Psoas muscle (tissue), 7 donors: ENCODE measurements at regions not wholly inside any gene's neighbourhood (a gene's known extent, or its start where the extent isn't known, plus 50 kb on each side); places are given as distances from the start of the nearest gene placed in this dataset.
"Not testable (repeated sequence)": the region's sequence is repeated elsewhere in the genome, so short reads cannot be mapped to it uniquely, and the experiment has no call there.

Experiments
- ATAC-seq, 4 donors: fragments of 200-7000 bp; cut with Tn5 transposase; one replicate each; pipeline ENCODE4 v1.9.1; 2020; ENCODE audit warnings: moderate library complexity in 3 of 4, mild to moderate bottlenecking in 2 of 4
- DNase-seq, 2 donors: peaks; one replicate each; pipeline ENCODE4 v3.0.0-alpha.2; 2020
- H3K27ac ChIP-seq: fragments of 200-600 bp; one replicate; pipeline ENCODE4 v1.8.0; 2022
- H3K27me3 ChIP-seq, 3 donors: fragments of 200-600 bp in 1 of 3; one replicate each; pipeline versions ENCODE4 v1.6.1 to v1.8.0; 2013 to 2022; ENCODE audit warnings: low read length in 2 of 3, mild to moderate bottlenecking in 2 of 3, moderate library complexity in 1 of 3; ENCODE audit not compliant: insufficient read depth in 3 of 3
- H3K36me3 ChIP-seq, 2 donors: fragments of 200-600 bp in 1 of 2; one replicate each; pipeline versions ENCODE4 v1.6.1 to v1.8.0; 2013 to 2022; ENCODE audit warnings: low read depth in 1 of 2, mild to moderate bottlenecking in 1 of 2, moderate library complexity in 1 of 2; ENCODE audit not compliant: insufficient read depth in 1 of 2
- H3K4me1 ChIP-seq: fragments of 200-600 bp; one replicate; pipeline ENCODE4 v1.8.0; 2022
- H3K4me3 ChIP-seq: fragments of 200-600 bp; one replicate; pipeline ENCODE4 v1.8.0; 2022; ENCODE audit warnings: mild to moderate bottlenecking
- H3K9me3 ChIP-seq: fragments of 200-600 bp; one replicate; pipeline ENCODE4 v1.8.0; 2022
- CTCF ChIP-seq: fragments of 200-600 bp; IDR thresholded peaks from one replicate; pipeline ENCODE4 v1.8.0; 2022; ENCODE audit warnings: antibody characterized with exemption
- WGBS, 3 donors: extraction: QIAGEN DNeasy Blood & Tissue Kit; methylation state at CpG; one replicate each; pipeline versions ENCODE4 v1.1.6 to v1.1.7; 2013; 5-methylcytosine and 5-hydroxymethylcytosine counted together
- intact Hi-C, 2 donors: fragments of 100-400 bp; cut with DNase I; formaldehyde crosslinking; loops; one replicate each; pipeline versions ENCODE4 v1.11.0 to v1.14.2; 2022
- donor health status: healthy with polysubstance abuse.
- donor health status: DM: no; HTN: no; CAD: no; lungs with moderate emphysema.
- donor health status: Bipolar disorder and iron deficiency.
- donor health status: healthy.
- donor health status: DM: yes; HTN: yes; CAD: no.
- donor health status: DM: no; HTN: no; CAD: no.
- donor health status: DM: yes; HTN: yes; CAD: no.

- DNase-seq (no peak), ATAC-seq (no peak)
- no peaks in the 10 kb centered on the region for H3K27me3 ChIP-seq
- no peaks in the 10 kb centered on the region for H3K9me3 ChIP-seq
- no peaks in the 10 kb centered on the region for H3K36me3 ChIP-seq
- no peak overlapping the region for H3K4me3 ChIP-seq
- H3K4me1 ChIP-seq = no peaks in the 10 kb centered on the region
- TF ChIP-seq CTCF = no peak
- no peak overlapping the region for H3K27ac ChIP-seq
- 77 to 91% (median 85%) methylated on average over 3 of the region's 3 CpGs for WGBS, 3 donors
- intact Hi-C loops = no loop called here
Measured at GRCh38 chr6:81892891-81893290, 140.4 kb upstream of the TENT5A start.

GRCh38 chr6:81891874-81892273 is 139.4 kb upstream of the TENT5A start:
- no peak overlapping the region for H3K27ac ChIP-seq
- no peak for TF ChIP-seq CTCF
- H3K27me3 ChIP-seq = no peaks in the 10 kb centered on the region
- intact Hi-C loops = no loop called here
- no peaks in the 10 kb centered on the region for H3K36me3 ChIP-seq
- H3K4me3 ChIP-seq = no peak overlapping the region
- DNase-seq (no peak), ATAC-seq (no peak)
- H3K4me1 ChIP-seq = no peaks in the 10 kb centered on the region
- 69 to 90% (median 78%) methylated on average over 5 of the region's 5 CpGs for WGBS, 3 donors
- no peaks in the 10 kb centered on the region for H3K9me3 ChIP-seq

GRCh38 chr6:81890846-81891245 is 138.4 kb upstream of the TENT5A start:
- Histone ChIP-seq H3K4me1 (no peaks in the 10 kb centered on the region), H3K36me3 (no peaks in the 10 kb centered on the region), H3K4me3 (no peak overlapping the region), H3K9me3 (no peaks in the 10 kb centered on the region), H3K27me3 (no peaks in the 10 kb centered on the region), H3K27ac (no peak overlapping the region)
- ATAC-seq = no peak
- intact Hi-C loops = no loop called here
- no peak for DNase-seq
- TF ChIP-seq CTCF = no peak
- WGBS, 3 donors = 44 to 67% (median 46%) methylated on average over 2 of the region's 2 CpGs

- H3K27me3 ChIP-seq = no peaks in the 10 kb centered on the region
- DNase-seq (no peak), ATAC-seq (no peak)
- no peak overlapping the region for H3K27ac ChIP-seq
- intact Hi-C loops = no loop called here
- 65 to 86% (median 72%) methylated on average over 6 of the region's 6 CpGs for WGBS, 3 donors
- no peaks in the 10 kb centered on the region for H3K36me3 ChIP-seq
- H3K9me3 ChIP-seq = no peaks in the 10 kb centered on the region
- H3K4me1 ChIP-seq = no peaks in the 10 kb centered on the region
- no peak overlapping the region for H3K4me3 ChIP-seq
- no peak for TF ChIP-seq CTCF
Measured at GRCh38 chr6:81889377-81890053, 137.0 kb upstream of the TENT5A start.

GRCh38 chr6:81886909-81887308 is 134.4 kb upstream of the TENT5A start:
- H3K27me3 ChIP-seq, DNase-seq, H3K36me3 ChIP-seq, ATAC-seq, H3K4me1 ChIP-seq, H3K4me3 ChIP-seq, H3K27ac ChIP-seq, intact Hi-C loops, H3K9me3 ChIP-seq: not testable (repeated sequence)
- 94 to 100% (median 98%) methylated on average over 1 of the region's 1 CpG for WGBS, 3 donors
